D721Med (cell line): ENCODE measurements at regions not wholly inside any gene's neighbourhood (a gene's known extent, or its start where the extent isn't known, plus 50 kb on each side); places are given as distances from the start of the nearest gene placed in this dataset.

Source experiments
- DNase-seq: peaks from one replicate; pipeline ENCODE4 v3.0.0; 2011; ENCODE audit warnings: low spot score; ENCODE audit not compliant: insufficient read length
- FAIRE-seq: peaks from 2 replicates; lab custom pipeline; 2011; peaks lifted over from hg19 to GRCh38; lab: Jason Lieb, UNC
- TF ChIP-seq, protein P1 (sequence below): IDR thresholded peaks from 2 replicates; pipeline ENCODE4 v1.5.1; 2012; ENCODE audit warnings: mild to moderate bottlenecking, control low read depth; ENCODE audit not compliant: insufficient read depth; ENCODE audit errors: missing control alignments

DNA sequence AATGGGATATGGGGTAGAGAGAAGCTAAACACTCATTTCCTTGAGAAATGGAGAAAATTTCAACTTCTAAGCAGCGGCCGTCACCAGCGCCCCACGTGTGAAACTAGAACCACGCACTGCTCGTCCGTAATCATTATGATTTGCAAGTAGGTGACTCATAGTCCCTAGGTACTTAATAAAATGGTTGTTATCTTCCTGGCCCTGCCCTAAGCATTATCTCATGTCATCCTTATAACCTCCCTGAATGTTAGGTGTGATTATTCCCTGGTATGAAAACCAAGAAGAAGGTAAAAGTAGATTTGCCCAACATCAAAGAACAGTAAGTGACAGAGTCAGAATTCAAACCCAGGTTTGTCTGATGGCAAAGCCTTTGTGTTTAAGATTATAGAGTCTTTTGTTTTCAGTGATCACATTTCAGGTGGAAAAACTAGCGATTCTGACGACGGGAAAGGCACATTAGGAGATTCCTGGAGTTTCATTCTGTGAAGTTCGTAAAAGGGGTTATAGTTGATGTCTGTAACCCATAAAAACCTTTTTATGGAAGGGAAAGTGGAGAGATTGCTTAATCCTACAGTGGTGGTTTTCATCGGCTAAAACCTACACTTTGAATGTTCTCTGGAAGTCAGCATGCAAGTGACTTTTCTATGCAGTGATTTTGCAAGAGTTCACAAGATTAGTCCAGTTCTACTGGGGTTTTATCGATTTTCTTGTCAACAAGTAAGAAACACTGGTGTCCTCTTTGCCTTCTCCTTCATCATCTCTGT lies 202.9 kb upstream of the WWC1 start:
- DNase-seq = no peak
- TF ChIP-seq, protein P1, sequence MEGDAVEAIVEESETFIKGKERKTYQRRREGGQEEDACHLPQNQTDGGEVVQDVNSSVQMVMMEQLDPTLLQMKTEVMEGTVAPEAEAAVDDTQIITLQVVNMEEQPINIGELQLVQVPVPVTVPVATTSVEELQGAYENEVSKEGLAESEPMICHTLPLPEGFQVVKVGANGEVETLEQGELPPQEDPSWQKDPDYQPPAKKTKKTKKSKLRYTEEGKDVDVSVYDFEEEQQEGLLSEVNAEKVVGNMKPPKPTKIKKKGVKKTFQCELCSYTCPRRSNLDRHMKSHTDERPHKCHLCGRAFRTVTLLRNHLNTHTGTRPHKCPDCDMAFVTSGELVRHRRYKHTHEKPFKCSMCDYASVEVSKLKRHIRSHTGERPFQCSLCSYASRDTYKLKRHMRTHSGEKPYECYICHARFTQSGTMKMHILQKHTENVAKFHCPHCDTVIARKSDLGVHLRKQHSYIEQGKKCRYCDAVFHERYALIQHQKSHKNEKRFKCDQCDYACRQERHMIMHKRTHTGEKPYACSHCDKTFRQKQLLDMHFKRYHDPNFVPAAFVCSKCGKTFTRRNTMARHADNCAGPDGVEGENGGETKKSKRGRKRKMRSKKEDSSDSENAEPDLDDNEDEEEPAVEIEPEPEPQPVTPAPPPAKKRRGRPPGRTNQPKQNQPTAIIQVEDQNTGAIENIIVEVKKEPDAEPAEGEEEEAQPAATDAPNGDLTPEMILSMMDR = no peak
- FAIRE-seq = no peak

DNA sequence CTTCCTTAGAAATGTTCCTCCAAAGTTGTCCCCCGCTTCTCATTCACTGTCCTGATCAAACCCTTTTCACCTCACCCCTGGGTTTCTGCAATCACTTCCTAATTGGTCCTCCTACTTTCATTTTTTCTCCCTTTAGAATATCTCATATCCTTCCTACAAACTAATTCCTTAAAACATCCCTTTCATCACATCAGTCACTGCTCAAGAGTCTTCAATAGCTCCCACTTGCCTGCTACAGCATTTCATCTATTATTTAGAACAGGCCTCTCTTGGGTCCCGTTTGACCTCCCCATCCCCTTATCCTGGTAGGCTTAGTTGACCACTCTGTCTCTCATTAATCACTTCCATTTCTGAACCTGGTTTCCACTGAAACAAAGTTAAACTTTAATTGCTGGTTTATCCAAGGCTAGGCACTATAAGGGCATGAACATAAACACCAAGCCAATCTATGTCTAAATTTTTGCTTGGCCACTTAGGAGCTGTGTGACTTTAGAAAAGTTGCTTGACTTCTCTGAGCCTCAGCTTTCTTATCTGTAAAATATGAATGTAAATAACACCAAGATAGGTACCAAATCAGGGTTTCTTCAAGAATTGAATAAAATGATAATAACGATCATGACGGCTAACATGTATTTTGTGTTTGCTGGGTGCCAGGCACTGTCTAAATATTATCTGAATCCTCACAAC lies 202.1 kb upstream of the WWC1 start:
- no peak for FAIRE-seq
- TF ChIP-seq, protein P1 = no peak
- DNase-seq = no peak

DNA sequence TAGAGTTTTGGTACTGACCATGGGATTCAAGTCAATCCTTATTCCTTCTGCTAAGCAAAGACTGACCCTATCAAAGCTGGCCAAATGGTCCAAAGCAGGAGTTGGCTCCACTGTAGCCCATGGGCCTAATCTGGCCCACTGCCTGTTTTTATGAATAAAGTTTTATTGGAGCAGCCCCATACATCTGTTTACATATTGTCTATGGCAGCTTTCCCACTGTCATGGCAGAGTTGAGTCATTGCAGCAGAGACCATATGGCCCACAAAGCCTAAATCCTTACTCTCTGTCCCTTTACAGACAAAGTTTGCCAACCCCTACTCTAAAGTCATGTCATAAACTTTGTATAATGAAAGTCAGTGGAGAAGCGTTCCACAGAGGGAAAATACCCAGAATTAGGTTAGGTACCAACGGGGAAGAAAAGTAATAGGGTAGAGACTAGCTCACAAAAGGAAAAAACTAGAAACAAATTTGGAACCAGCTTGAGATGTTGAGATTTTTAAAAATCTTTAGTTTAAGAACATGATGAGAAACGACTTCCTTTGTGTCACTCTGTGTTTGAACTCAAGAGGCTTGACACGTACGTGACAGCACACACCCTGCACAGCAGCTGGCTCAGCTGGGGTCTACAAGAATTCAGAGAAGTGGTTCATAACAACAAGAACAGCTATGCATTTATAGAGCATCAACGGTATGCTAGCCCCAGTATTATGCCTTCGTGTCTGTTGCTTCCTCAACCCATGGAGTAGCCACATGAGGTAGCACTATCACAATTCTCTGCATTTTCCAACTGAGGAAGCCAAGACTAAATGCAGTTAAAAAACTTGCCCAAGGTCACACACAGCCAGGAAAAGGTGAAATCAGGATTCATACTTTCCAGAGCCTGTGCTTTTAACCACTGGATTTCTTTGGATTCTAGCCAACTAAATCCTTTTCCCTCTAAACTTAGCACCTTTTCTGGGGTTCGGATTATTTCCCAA lies 198.9 kb upstream of the WWC1 start:
- no peak for DNase-seq
- FAIRE-seq = no peak
- TF ChIP-seq, protein P1 = no peak

- DNase-seq (no peak), FAIRE-seq (no peak)
- TF ChIP-seq, protein P1 = no peak
Measured at GRCh38 chr5:168093200-168093910, 198.1 kb upstream of the WWC1 start.

DNA sequence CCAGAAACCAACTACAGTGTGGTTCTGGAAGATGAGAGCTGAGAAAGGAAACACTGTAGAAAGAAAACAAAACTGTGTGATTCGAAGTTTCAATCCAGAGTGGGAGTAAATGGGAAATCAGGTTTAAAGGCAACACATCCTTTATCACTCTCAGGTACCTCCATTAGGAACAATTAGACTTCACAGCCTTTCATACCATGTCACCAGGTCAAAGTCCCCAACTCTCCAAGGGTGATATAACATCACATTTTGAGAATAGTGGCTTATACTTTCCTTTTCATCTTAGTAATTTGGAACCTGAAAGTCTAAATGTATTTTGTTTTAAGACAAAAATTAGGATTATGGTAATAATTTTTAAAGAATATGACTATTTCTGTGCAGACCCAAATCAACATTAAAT lies 194.9 kb upstream of the WWC1 start:
- no peak for FAIRE-seq
- no peak for DNase-seq
- TF ChIP-seq, protein P1 = no peak

DNA sequence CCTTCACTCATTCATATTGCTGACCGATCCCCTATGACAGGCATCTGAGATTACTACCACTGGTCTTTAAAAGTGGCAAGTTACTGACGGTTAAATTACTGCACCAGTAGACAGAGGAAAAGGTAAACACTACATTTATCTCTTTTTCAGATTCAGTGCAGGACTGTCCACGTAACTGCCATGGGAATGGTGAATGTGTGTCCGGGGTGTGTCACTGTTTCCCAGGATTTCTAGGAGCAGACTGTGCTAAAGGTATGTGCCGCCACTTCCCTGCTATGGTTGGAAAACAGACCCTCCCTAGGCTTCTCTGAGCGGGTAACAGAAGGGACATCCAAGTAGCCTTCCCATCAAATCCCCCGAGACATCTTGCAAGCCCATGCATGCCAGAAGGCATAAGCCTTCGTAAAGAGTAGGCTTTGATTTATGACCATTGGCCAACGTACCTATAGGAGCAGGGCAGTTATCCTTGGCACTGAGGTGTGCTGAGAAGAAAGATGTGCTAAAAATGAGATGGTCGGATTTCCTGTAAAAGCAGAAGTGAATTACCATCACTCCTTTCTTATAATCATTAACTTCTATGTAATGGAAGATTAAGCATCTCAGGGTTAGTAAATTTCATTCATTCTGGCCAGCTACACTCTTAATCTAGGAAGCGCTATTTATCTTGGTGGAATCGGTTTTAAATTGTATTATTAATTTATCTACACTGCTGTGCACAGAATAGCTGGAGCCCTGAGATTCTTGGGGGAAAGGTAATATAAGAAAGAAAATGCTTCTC lies 193.4 kb upstream of the WWC1 start:
- FAIRE-seq = no peak
- no peak for DNase-seq
- TF ChIP-seq, protein P1 = no peak
